H9 (cell line): ENCODE measurements at regions not wholly inside any gene's neighbourhood (a gene's known extent, or its start where the extent isn't known, plus 50 kb on each side); places are given as distances from the start of the nearest gene placed in this dataset.

Experiments used
- DNase-seq: peaks from one replicate; pipeline ENCODE4 v3.0.0-alpha.2; 2017
- H2AFZ ChIP-seq: one replicate; pipeline ENCODE4 v1.6.1; 2013; ENCODE audit warnings: mild to moderate bottlenecking, low read length, control low read depth, moderate library complexity
- H2AK5ac ChIP-seq: 2 replicates; pipeline ENCODE4 v1.6.1; 2013; ENCODE audit warnings: low read length, control low read depth, mixed read lengths; ENCODE audit not compliant: insufficient read length
- H2BK120ac ChIP-seq: one replicate; pipeline ENCODE4 v1.6.1; 2013; ENCODE audit warnings: low read depth, mild to moderate bottlenecking, low read length, control low read depth, inconsistent platforms; ENCODE audit not compliant: poor library complexity, severe bottlenecking
- H2BK12ac ChIP-seq: 2 replicates; pipeline ENCODE4 v1.6.1; 2013; ENCODE audit warnings: low read length, control low read depth, mixed read lengths, low read depth; ENCODE audit not compliant: insufficient read length
- H2BK15ac ChIP-seq: 2 replicates; pipeline ENCODE4 v1.6.1; 2013; ENCODE audit warnings: low read depth, low read length, control low read depth
- H2BK20ac ChIP-seq: one replicate; pipeline ENCODE4 v1.6.1; 2013; ENCODE audit warnings: low read depth, mild to moderate bottlenecking, low read length, control low read depth, inconsistent platforms; ENCODE audit not compliant: poor library complexity, severe bottlenecking
- H2BK5ac ChIP-seq: 2 replicates; pipeline ENCODE4 v1.6.1; 2013; ENCODE audit warnings: low read length, control low read depth, mixed read lengths; ENCODE audit not compliant: insufficient read length
- H3K14ac ChIP-seq: 2 replicates; pipeline ENCODE4 v1.6.1; 2013; ENCODE audit warnings: low read length, control low read depth; ENCODE audit not compliant: insufficient read depth
- H3K18ac ChIP-seq: 2 replicates; pipeline ENCODE4 v1.6.1; 2013; ENCODE audit warnings: low read depth, mild to moderate bottlenecking, mixed read lengths, low read length, control low read depth; ENCODE audit not compliant: insufficient read length
- H3K23ac ChIP-seq: 2 replicates; pipeline ENCODE4 v1.6.1; 2013; ENCODE audit warnings: low read length, control low read depth, mixed read lengths, low read depth; ENCODE audit not compliant: insufficient read length
- H3K23me2 ChIP-seq: 2 replicates; pipeline ENCODE4 v1.6.1; 2013; ENCODE audit warnings: low read depth, mild to moderate bottlenecking, mixed read lengths, low read length, control low read depth; ENCODE audit not compliant: insufficient read length, poor library complexity, severe bottlenecking
- H3K27ac ChIP-seq: 2 replicates; pipeline ENCODE4 v1.5.1; 2013; ENCODE audit warnings: low read length, control low read depth, mixed read lengths, low read depth; ENCODE audit not compliant: insufficient read length
- H3K27me3 ChIP-seq: 2 replicates; pipeline ENCODE4 v1.6.1; 2013; ENCODE audit warnings: low read length, control low read depth, inconsistent platforms; ENCODE audit not compliant: insufficient read depth
- H3K4ac ChIP-seq: 2 replicates; pipeline ENCODE4 v1.6.1; 2013; ENCODE audit warnings: low read depth, mild to moderate bottlenecking, control low read depth, inconsistent platforms, low read length, moderate library complexity
- H3K4me1 ChIP-seq: 2 replicates; pipeline ENCODE4 v1.6.1; 2013; ENCODE audit warnings: low read length, control low read depth, inconsistent platforms; ENCODE audit not compliant: insufficient read depth
- H3K4me2 ChIP-seq: 2 replicates; pipeline ENCODE4 v1.6.1; 2013; ENCODE audit warnings: low read length, control low read depth, mixed read lengths; ENCODE audit not compliant: insufficient read length, insufficient read depth
- H3K56ac ChIP-seq: 2 replicates; pipeline ENCODE4 v1.6.1; 2013; ENCODE audit warnings: low read depth, mild to moderate bottlenecking, mixed read lengths, low read length, control low read depth; ENCODE audit not compliant: insufficient read length
- H3K79me1 ChIP-seq: 2 replicates; pipeline ENCODE4 v1.6.1; 2013; ENCODE audit warnings: low read depth, mild to moderate bottlenecking, moderate library complexity, low read length, control low read depth, inconsistent platforms; ENCODE audit not compliant: insufficient read depth, poor library complexity, severe bottlenecking
- H3K79me2 ChIP-seq: 2 replicates; pipeline ENCODE4 v1.6.1; 2013; ENCODE audit warnings: low read length, control low read depth, inconsistent platforms; ENCODE audit not compliant: insufficient read depth
- H3K9ac ChIP-seq: 2 replicates; pipeline ENCODE4 v1.6.1; 2013; ENCODE audit warnings: low read length, control low read depth, mixed read lengths; ENCODE audit not compliant: insufficient read length; ENCODE audit errors: extremely low read depth
- H3K9me3 ChIP-seq: one replicate; pipeline ENCODE4 v1.6.1; 2013; ENCODE audit warnings: low read depth, low read length, inconsistent platforms; ENCODE audit not compliant: control insufficient read depth
- H3T11ph ChIP-seq: one replicate; pipeline ENCODE4 v1.6.1; 2013; ENCODE audit warnings: mild to moderate bottlenecking, low read length, control low read depth, inconsistent platforms
- H4K20me1 ChIP-seq: one replicate; pipeline ENCODE4 v1.6.1; 2013; ENCODE audit not compliant: control insufficient read depth, insufficient read length, insufficient read depth
- H4K5ac ChIP-seq: 2 replicates; pipeline ENCODE4 v1.6.1; 2013; ENCODE audit warnings: low read depth, mild to moderate bottlenecking, mixed read lengths, low read length, control low read depth; ENCODE audit not compliant: insufficient read length
- H4K8ac ChIP-seq: replicated peaks from 2 replicates; pipeline ENCODE4 v1.6.1; 2013; ENCODE audit warnings: low read length, control low read depth, mixed read lengths, low read depth; ENCODE audit not compliant: insufficient read length
- H4K91ac ChIP-seq: 2 replicates; pipeline ENCODE4 v1.6.1; 2013; ENCODE audit warnings: low read depth, mild to moderate bottlenecking, moderate library complexity, mixed read lengths, low read length, control low read depth; ENCODE audit not compliant: insufficient read length
- H3K27ac Mint-ChIP-seq, 3 experiments: 2 replicates in 2 of 3; 3 replicates in 1 of 3; pipeline ENCODE4 v1.8.0; 2020 to 2021; ENCODE audit warnings: mixed read lengths in 3 of 3, mild to moderate bottlenecking in 1 of 3, moderate library complexity in 1 of 3
- H3K27me3 Mint-ChIP-seq: 2 replicates; pipeline ENCODE4 v1.8.0; 2021; ENCODE audit warnings: low read depth, mild to moderate bottlenecking, moderate library complexity, mixed read lengths
- H3K36me3 Mint-ChIP-seq, 3 experiments: 2 replicates in 2 of 3; 3 replicates in 1 of 3; pipeline ENCODE4 v1.8.0; 2020 to 2021; ENCODE audit warnings: low read depth in 3 of 3, mixed read lengths in 3 of 3; ENCODE audit not compliant: insufficient read depth in 1 of 3
- H3K4me1 Mint-ChIP-seq, 2 experiments: 2 replicates each; pipeline ENCODE4 v1.8.0; 2020; ENCODE audit warnings: mixed read lengths in 2 of 2
- H3K4me3 Mint-ChIP-seq, 2 experiments: 2 replicates in 1 of 2; 3 replicates in 1 of 2; pipeline ENCODE4 v1.8.0; 2020 to 2021; ENCODE audit warnings: mild to moderate bottlenecking in 2 of 2, mixed read lengths in 2 of 2, moderate library complexity in 1 of 2
- H3K9me3 Mint-ChIP-seq, 2 experiments: 2 replicates in 1 of 2; 3 replicates in 1 of 2; pipeline ENCODE4 v1.8.0; 2020; ENCODE audit warnings: mild to moderate bottlenecking in 2 of 2, mixed read lengths in 2 of 2, moderate library complexity in 1 of 2
- CTCF ChIP-seq: fragments of 200-600 bp; sonication (generic); conservative IDR thresholded peaks from 3 replicates; pipeline ENCODE4 v1.8.0; 2021; ENCODE audit warnings: antibody characterized with exemption, mild to moderate bottlenecking
- WGBS: extraction: QIAGEN DNeasy Blood & Tissue Kit; methylation state at CpG from one replicate; pipeline ENCODE4 v1.1.7; 2013; ENCODE audit warnings: missing lambda C conversion rate, low lambda C conversion rate, mixed read lengths; ENCODE audit not compliant: insufficient read length; ENCODE audit errors: extremely low coverage; 5-methylcytosine and 5-hydroxymethylcytosine counted together

GRCh38 chr5:125256296-125256695 lies 509.9 kb upstream of the ZNF608 start:
- Histone ChIP-seq H3K79me2 (no peaks in the 10 kb centered on the region), H2BK15ac (no peak overlapping the region), H3K56ac (no peak overlapping the region), H4K91ac (no peak overlapping the region), H3K9ac (no peak overlapping the region), H4K20me1 (no peaks in the 10 kb centered on the region), H2AFZ (no peak overlapping the region), H3K4me1 (no peaks in the 10 kb centered on the region), H3K9me3 (no peaks in the 10 kb centered on the region), H2AK5ac (no peak overlapping the region), H3K4me2 (no peak overlapping the region), H3K79me1 (no peaks in the 10 kb centered on the region), H3K14ac (no peak overlapping the region), H3K23me2 (no peaks in the 10 kb centered on the region), H2BK120ac (no peak overlapping the region), H3T11ph (no peak overlapping the region), H3K18ac (no peak overlapping the region), H4K5ac (no peak overlapping the region), H3K23ac (no peak overlapping the region), H3K27ac (no peak overlapping the region), H2BK12ac (no peak overlapping the region), H2BK20ac (no peak overlapping the region), H3K4ac (no peak overlapping the region), H4K8ac (no peak overlapping the region), H3K27me3 (no peaks in the 10 kb centered on the region), H2BK5ac (no peak overlapping the region)
- H3K4me1 Mint-ChIP-seq: peaks cover 7 to 12% of the 10 kb centered on the region in 2 experiments
- H3K36me3 Mint-ChIP-seq: peaks cover 28 to 51% (median 29%) of the 10 kb centered on the region in 3 experiments
- no peak overlapping the region for H3K4me3 Mint-ChIP-seq
- TF ChIP-seq CTCF: no peak
- H3K27ac Mint-ChIP-seq: no peak overlapping the region
- H3K9me3 Mint-ChIP-seq: peaks cover 39 to 44% of the 10 kb centered on the region in 2 experiments
- H3K27me3 Mint-ChIP-seq: no peaks in the 10 kb centered on the region; the same call in 1 of the 2 replicates
- no CpG with 5 or more reads among the region's 3 CpGs for WGBS
- DNase-seq: no peak
